A549 (cell line): ENCODE measurements at regions not wholly inside any gene's neighbourhood (a gene's known extent, or its start where the extent isn't known, plus 50 kb on each side); places are given as distances from the start of the nearest gene placed in this dataset.

Source experiments
- ATAC-seq, 2 experiments: fragments of 200-7000 bp in 1 of 2; fragments of >200 bp in 1 of 2; cut with Nextera tagmentation in 1 of 2; cut with Tn5 transposase in 1 of 2; 3 replicates each; pipeline versions ENCODE4 v1.8.0 to v1.9.1; 2018 to 2020; ENCODE audit warnings: mild to moderate bottlenecking in 1 of 2, moderate library complexity in 1 of 2
- CTCF ChIA-PET: fragments of 300-600 bp; sonication (Branson Sonifier 250); formaldehyde crosslinking; extraction: SDS; loops from one replicate; lab custom pipeline; 2021; ENCODE audit warnings: antibody characterized with exemption, inconsistent platforms; lab: Yijun Ruan, JAX
- POLR2A ChIA-PET: fragments of 350-600 bp; formaldehyde crosslinking; extraction: SDS; loops from one replicate; lab custom pipeline; 2021; ENCODE audit warnings: antibody characterized with exemption, inconsistent platforms; lab: Yijun Ruan, JAX
- DNase-seq, 2 experiments: peaks; one replicate each; pipeline versions ENCODE4 v3.0.0 to v3.0.0-alpha.2; 2011 to 2016; ENCODE audit warnings: low read depth in 1 of 2, low spot score in 1 of 2
- FAIRE-seq: peaks from 2 replicates; lab custom pipeline; 2011; peaks lifted over from hg19 to GRCh38; lab: Jason Lieb, UNC
- H3K27ac ChIP-seq, 2 experiments: fragments of >200 bp; sonication (Bioruptor Twin); formaldehyde crosslinking; 3 replicates each; pipeline ENCODE4 v1.5.1; 2016 to 2017
- H3K4me1 ChIP-seq: fragments of >200 bp; sonication (Bioruptor Twin); formaldehyde crosslinking; 3 replicates; pipeline ENCODE4 v1.6.1; 2016
- H3K4me2 ChIP-seq: fragments of >200 bp; sonication (Bioruptor Twin); formaldehyde crosslinking; 3 replicates; pipeline ENCODE4 v1.6.1; 2016
- H3K4me3 ChIP-seq: fragments of >200 bp; sonication (Bioruptor Twin); formaldehyde crosslinking; 3 replicates; pipeline ENCODE4 v1.5.1; 2016
- H3K9me3 ChIP-seq: fragments of >200 bp; sonication (Bioruptor Twin); formaldehyde crosslinking; 3 replicates; pipeline ENCODE4 v1.6.1; 2016
- BHLHE40 ChIP-seq: IDR thresholded peaks from 2 replicates; pipeline ENCODE4 v1.6.1; 2012; ENCODE audit warnings: low read depth, low read length, inconsistent platforms
- CEBPB ChIP-seq, 2 experiments: fragments of >200 bp in 1 of 2; sonication (Bioruptor Twin) in 1 of 2; formaldehyde crosslinking in 1 of 2; IDR thresholded peaks; 2 replicates each; pipeline ENCODE4 v1.6.1; 2012 to 2016
- EHF ChIP-seq: fragments of 250-450 bp; sonication (Bioruptor Pico); IDR thresholded peaks from 2 replicates; pipeline ENCODE4 v1.5.0; 2020; ENCODE audit warnings: mild to moderate bottlenecking
- FOSL2 ChIP-seq, 2 experiments: fragments of 450-650 bp in 1 of 2; fragments of >200 bp in 1 of 2; sonication (Bioruptor Twin) in 1 of 2; formaldehyde crosslinking; IDR thresholded peaks; 2 replicates each; pipeline versions ENCODE4 v1.5.0 to v1.6.1; 2016 to 2020; ENCODE audit warnings: mild to moderate bottlenecking in 1 of 2, moderate library complexity in 1 of 2
- FOXS1 ChIP-seq: fragments of 250-450 bp; sonication (Bioruptor Pico); IDR thresholded peaks from 2 replicates; pipeline ENCODE4 v1.5.0; 2020; ENCODE audit warnings: mild to moderate bottlenecking, moderate library complexity
- HEYL ChIP-seq: fragments of 250-450 bp; sonication (Bioruptor Pico); IDR thresholded peaks from 2 replicates; pipeline ENCODE4 v1.8.0; 2021; ENCODE audit warnings: mild to moderate bottlenecking, moderate library complexity
- MYC ChIP-seq: IDR thresholded peaks from 2 replicates; pipeline ENCODE4 v1.6.1; 2012; ENCODE audit warnings: mild to moderate bottlenecking, inconsistent platforms, low read length, improper control_type of control experiment, borderline replicate concordance
- NFE2L2 ChIP-seq: fragments of 150-350 bp; conservative IDR thresholded peaks from 2 replicates; pipeline ENCODE4 v1.6.1; 2014; ENCODE audit warnings: low read length
- NR3C1 ChIP-seq: fragments of >200 bp; sonication (Bioruptor Twin); formaldehyde crosslinking; IDR thresholded peaks from 3 replicates; pipeline ENCODE4 v1.6.1; 2017
- POLR2A ChIP-seq: IDR thresholded peaks from 2 replicates; pipeline ENCODE4 v1.6.1; 2012; ENCODE audit warnings: mild to moderate bottlenecking, low read length
- TFCP2L1 ChIP-seq: fragments of 250-450 bp; sonication (Bioruptor Pico); IDR thresholded peaks from 2 replicates; pipeline ENCODE4 v1.5.0; 2021; ENCODE audit warnings: mild to moderate bottlenecking
- ZSCAN20 ChIP-seq: fragments of 250-450 bp; sonication (Bioruptor Pico); IDR thresholded peaks from 2 replicates; pipeline ENCODE4 v1.8.0; 2022; ENCODE audit warnings: mild to moderate bottlenecking, moderate library complexity
- WGBS: methylation state at CpG from one replicate; pipeline ENCODE4 v1.1.6; 2017; ENCODE audit errors: missing lambda C conversion rate; 5-methylcytosine and 5-hydroxymethylcytosine counted together
- TF ChIP-seq, protein P1 (sequence below): IDR thresholded peaks from 2 replicates; pipeline ENCODE4 v1.6.1; 2012
- TF ChIP-seq, protein P2 (sequence below): fragments of 200-600 bp; sonication (generic); IDR thresholded peaks from 2 replicates; pipeline ENCODE4 v1.6.1; 2016; ENCODE audit warnings: antibody characterized with exemption, mild to moderate bottlenecking, moderate library complexity
- TF ChIP-seq, protein P3 (sequence below): fragments of >200 bp; sonication (Bioruptor Twin); formaldehyde crosslinking; IDR thresholded peaks from 3 replicates; pipeline ENCODE4 v1.6.1; 2016
- TF ChIP-seq, protein P4 (sequence below): fragments of 250-450 bp; sonication (Bioruptor Pico); IDR thresholded peaks from 2 replicates; pipeline ENCODE4 v1.5.0; 2021; ENCODE audit warnings: mild to moderate bottlenecking, moderate library complexity, borderline replicate concordance

DNA sequence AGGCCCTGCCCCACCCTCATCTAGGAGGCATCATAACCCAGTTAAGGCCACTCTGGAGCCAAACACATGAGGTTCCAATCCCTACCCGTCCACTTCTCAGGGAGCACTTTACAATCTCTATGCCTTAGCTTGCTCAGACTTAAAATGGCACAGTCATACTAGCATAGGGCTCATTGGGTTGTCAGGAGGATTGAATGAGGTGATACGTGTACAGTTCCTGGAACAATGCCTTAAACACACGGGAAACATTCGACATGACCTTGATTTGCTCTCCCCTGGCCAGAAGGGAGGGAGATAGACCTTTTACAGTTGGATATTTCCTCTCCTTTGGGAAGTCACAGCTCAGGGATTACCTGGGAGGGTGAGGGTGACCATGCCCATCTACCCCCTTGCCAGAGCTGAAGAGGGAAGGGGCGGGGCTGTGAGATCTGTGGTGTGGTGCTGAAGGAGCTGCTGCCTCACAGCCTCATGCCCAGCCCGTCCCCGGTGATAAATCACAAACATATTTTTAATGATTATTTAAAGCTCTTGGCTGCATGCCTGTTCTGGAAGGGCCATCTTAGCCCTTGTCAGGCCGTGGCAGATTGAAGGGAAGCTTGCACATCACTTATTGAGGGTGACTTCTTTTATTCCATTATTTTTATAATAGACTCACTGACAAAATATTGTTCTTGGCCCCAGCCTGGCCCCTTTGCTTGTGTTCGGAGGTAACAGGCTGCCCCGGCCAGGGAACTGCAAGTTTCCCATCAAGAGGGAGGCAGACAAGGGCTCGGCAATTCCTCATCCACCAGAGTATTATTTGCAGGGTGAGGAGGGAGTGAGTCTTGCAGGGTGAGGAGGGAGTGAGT, 83.4 kb downstream of the FOXD2 start:
- ChIA-PET POLR2A (no interaction called here), CTCF (interaction anchor here (0.9 to 1.5 kb wide), 5 partner anchors 8 to 189 kb away, joined by 3 to 6 read pairs (median 4); partner anchors contain the start of gene FOXD2)
- no peak for ATAC-seq
- no peak for FAIRE-seq
- Histone ChIP-seq H3K4me3 (no peak overlapping the region), H3K4me1 (no peaks in the 10 kb centered on the region), H3K27ac (no peak overlapping the region), H3K4me2 (no peak overlapping the region), H3K9me3 (no peaks in the 10 kb centered on the region)
- DNase-seq = no peak
- 60% methylated on average over 11 of the region's 11 CpGs for WGBS
- TF ChIP-seq ZSCAN20 (CRISPR knock-in tag) (no peak), CEBPB (IDR thresholded peaks at IDR 0.05) (no peak), POLR2A (no peak), FOSL2 (IDR thresholded peaks at IDR 0.05) (no peak), FOSL2 (CRISPR knock-in tag; IDR thresholded peaks at IDR 0.05) (no peak), HEYL (CRISPR knock-in tag) (no peak), EHF (CRISPR knock-in tag) (no peak), NR3C1 (no peak), TFCP2L1 (CRISPR knock-in tag) (no peak), BHLHE40 (no peak), FOXS1 (CRISPR knock-in tag) (no peak), MYC (no peak), NFE2L2 (no peak)
- TF ChIP-seq, protein P1, sequence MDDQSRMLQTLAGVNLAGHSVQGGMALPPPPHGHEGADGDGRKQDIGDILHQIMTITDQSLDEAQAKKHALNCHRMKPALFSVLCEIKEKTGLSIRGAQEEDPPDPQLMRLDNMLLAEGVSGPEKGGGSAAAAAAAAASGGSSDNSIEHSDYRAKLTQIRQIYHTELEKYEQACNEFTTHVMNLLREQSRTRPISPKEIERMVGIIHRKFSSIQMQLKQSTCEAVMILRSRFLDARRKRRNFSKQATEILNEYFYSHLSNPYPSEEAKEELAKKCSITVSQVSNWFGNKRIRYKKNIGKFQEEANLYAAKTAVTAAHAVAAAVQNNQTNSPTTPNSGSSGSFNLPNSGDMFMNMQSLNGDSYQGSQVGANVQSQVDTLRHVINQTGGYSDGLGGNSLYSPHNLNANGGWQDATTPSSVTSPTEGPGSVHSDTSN = no peak
- TF ChIP-seq, protein P2, sequence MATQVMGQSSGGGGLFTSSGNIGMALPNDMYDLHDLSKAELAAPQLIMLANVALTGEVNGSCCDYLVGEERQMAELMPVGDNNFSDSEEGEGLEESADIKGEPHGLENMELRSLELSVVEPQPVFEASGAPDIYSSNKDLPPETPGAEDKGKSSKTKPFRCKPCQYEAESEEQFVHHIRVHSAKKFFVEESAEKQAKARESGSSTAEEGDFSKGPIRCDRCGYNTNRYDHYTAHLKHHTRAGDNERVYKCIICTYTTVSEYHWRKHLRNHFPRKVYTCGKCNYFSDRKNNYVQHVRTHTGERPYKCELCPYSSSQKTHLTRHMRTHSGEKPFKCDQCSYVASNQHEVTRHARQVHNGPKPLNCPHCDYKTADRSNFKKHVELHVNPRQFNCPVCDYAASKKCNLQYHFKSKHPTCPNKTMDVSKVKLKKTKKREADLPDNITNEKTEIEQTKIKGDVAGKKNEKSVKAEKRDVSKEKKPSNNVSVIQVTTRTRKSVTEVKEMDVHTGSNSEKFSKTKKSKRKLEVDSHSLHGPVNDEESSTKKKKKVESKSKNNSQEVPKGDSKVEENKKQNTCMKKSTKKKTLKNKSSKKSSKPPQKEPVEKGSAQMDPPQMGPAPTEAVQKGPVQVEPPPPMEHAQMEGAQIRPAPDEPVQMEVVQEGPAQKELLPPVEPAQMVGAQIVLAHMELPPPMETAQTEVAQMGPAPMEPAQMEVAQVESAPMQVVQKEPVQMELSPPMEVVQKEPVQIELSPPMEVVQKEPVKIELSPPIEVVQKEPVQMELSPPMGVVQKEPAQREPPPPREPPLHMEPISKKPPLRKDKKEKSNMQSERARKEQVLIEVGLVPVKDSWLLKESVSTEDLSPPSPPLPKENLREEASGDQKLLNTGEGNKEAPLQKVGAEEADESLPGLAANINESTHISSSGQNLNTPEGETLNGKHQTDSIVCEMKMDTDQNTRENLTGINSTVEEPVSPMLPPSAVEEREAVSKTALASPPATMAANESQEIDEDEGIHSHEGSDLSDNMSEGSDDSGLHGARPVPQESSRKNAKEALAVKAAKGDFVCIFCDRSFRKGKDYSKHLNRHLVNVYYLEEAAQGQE = no peak
- TF ChIP-seq, protein P3, sequence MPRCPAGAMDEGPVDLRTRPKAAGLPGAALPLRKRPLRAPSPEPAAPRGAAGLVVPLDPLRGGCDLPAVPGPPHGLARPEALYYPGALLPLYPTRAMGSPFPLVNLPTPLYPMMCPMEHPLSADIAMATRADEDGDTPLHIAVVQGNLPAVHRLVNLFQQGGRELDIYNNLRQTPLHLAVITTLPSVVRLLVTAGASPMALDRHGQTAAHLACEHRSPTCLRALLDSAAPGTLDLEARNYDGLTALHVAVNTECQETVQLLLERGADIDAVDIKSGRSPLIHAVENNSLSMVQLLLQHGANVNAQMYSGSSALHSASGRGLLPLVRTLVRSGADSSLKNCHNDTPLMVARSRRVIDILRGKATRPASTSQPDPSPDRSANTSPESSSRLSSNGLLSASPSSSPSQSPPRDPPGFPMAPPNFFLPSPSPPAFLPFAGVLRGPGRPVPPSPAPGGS = no peak
- TF ChIP-seq, protein P4, sequence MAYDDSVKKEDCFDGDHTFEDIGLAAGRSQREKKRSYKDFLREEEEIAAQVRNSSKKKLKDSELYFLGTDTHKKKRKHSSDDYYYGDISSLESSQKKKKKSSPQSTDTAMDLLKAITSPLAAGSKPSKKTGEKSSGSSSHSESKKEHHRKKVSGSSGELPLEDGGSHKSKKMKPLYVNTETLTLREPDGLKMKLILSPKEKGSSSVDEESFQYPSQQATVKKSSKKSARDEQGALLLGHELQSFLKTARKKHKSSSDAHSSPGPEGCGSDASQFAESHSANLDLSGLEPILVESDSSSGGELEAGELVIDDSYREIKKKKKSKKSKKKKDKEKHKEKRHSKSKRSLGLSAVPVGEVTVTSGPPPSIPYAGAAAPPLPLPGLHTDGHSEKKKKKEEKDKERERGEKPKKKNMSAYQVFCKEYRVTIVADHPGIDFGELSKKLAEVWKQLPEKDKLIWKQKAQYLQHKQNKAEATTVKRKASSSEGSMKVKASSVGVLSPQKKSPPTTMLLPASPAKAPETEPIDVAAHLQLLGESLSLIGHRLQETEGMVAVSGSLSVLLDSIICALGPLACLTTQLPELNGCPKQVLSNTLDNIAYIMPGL (CRISPR knock-in tag) = no peak
